HG03571 (cell line): ENCODE measurements at regions not wholly inside any gene's neighbourhood (a gene's known extent, or its start where the extent isn't known, plus 50 kb on each side); places are given as distances from the start of the nearest gene placed in this dataset.

Experiments
- ATAC-seq: cut with Tn5 transposase; IDR thresholded peaks from one replicate; pipeline ENCODE4 v1.9.1; 2021; ENCODE audit not compliant: unreplicated experiment

GRCh38 chr2:145845207-145845894 lies 1325.4 kb upstream of the ZEB2 start:
- no peak for ATAC-seq

- ATAC-seq: no peak
Measured at GRCh38 chr2:145841973-145842372, 1322.1 kb upstream of the ZEB2 start.

- ATAC-seq: no peak
Measured at GRCh38 chr2:145836986-145837385, 1317.1 kb upstream of the ZEB2 start.

DNA sequence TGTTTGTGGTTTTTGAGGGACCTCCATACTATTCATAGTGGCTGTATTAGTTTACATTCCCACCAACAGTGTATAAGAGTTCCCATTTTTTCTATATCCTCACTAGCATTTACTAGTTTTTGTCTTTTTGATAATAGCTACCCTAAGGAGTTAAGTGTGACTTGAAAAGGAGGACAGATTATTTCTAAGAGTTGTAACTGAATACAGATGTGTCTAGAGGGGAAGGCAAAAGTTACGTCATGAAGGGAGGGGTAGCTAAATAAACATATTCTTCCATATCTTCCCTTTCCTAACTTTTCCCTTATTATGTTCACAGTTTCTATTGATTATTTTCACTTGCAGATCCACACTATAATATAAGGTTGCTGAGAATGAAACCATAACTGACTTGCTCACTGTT lies 1315.7 kb upstream of the ZEB2 start:
- ATAC-seq: no peak

- ATAC-seq: no peak
Measured at GRCh38 chr2:145832681-145833080, 1312.8 kb upstream of the ZEB2 start.

GRCh38 chr2:145829931-145830330 lies 1310.0 kb upstream of the ZEB2 start:
- ATAC-seq: no peak

DNA sequence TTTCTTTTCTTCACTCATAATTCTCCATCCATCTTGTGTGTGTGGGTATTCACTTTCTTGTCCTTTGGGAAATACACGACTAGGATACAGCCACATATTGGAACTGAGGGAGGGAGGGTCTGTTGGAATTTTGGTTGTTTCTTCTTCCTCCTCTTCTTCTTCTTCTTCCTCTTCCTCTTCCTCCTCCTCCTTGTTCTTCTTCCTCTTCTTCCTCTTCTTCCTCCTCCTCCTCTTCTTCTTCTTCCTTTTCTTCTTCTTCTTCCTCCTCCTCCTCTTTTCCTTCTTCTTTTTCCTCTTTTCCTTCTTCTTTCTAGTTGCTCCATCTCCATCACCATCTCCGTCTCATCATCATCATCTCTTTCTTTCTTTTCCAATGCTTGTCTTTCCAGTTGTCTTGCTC lies 1307.3 kb upstream of the ZEB2 start:
- no peak for ATAC-seq

- ATAC-seq: no peak
Measured at GRCh38 chr2:145824384-145824783, 1304.5 kb upstream of the ZEB2 start.

GRCh38 chr2:145822892-145823534 lies 1303.1 kb upstream of the ZEB2 start:
- ATAC-seq: no peak

DNA sequence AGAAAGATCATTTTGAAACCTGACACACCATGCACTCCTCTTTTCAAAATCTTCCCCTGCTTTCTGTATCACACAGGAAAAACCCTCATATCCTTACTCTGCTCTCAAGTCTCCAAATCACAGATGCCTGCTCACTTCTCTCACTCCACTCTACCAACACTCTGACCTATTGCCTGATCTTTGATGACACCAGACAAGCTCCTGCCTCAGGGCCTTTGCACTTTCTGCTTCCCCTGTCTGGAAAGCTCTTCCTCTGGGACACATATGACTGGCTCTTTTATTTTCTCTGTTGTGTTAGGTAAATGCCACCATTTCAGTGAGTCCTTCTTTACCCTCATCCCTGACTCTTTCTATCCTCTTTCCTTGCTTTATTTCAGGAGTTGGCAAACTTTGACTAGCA lies 1300.7 kb upstream of the ZEB2 start:
- no peak for ATAC-seq

DNA sequence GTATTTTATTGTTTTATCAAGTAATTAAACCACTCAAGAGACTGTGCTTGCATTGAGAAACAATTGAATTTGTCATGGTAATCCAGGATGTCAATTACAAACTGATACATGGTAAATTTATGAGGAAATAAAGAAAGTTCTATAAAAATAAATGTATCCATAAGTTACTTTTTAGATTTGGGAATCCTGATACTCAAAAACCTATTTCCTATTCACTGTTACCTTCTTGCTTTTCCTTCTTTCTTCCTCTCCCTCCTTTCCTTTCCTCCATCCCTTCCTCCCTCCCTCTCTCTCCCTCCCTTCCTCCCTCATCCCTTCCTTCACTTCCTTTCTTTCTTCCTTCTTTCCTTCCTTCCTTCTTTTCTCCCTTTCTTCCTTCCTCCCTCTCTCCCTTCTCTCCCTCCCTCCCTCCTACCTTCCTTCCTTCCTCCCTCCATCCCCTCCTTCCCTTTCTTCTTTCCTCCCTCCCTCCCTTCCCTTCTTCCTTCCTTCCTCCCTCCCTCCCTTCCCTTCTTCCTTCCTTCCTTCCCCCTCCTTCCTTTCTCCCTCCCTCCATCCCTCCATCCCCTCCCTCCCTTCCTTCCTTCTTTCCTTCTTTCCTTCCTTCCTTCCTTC lies 1299.1 kb upstream of the ZEB2 start:
- ATAC-seq: no peak

DNA sequence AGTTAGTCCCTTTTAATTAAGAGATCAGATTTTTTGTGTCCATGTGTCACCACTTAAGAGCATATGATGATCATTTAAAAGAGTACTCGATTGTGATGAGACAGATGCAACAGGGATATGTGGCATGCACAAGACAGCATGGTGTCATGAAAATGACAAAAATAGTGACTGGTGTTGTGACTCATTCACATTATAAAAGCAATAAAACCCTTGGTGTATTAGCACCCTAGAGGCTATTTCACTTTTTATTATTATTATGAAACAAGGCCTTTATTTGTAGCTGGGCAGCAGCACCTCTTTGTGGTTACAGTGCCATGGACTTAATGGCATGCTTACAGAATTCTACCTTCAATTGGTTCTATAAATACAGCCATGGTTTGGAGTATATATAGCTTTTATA lies 1296.0 kb upstream of the ZEB2 start:
- no peak for ATAC-seq

DNA sequence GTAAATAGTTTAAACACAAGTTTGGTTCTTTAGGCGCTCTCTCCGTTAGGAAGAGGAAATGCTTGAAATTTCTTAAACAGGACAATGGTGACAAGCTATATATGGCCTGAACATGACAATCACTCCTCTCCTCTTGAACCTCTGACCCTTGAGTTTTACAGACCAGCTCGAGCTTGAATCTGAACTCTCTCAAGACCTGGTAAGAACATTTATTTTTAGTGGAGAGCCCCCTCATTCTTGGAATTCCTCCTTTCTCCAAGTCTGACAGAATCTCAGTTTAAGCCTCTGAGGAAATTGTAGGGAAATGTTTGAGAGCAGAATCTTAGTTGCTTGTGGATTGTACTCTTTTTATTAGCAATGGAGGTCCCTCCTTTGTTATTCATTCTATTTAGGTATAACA lies 1293.6 kb upstream of the ZEB2 start:
- no peak for ATAC-seq

DNA sequence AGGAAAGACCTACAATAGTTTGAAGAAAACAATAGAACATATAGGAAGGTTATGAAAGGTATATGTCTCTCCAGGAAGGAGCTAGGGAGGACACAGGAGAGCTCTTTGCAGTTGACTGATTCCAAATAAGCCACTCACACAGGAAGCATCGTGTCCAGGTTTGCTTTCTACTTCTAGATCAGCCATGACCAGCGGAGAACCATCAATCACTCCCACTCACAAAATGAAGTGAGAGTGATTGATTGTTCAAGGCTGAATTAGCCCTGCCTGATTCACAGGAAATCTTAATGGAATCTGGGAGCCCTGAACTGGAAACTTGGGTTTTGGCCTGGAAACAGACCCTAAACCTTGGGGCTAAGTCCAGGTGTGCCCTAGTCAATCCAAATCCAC lies 1292.2 kb upstream of the ZEB2 start:
- ATAC-seq: no peak

GRCh38 chr2:145811276-145812164 lies 1291.6 kb upstream of the ZEB2 start:
- no peak for ATAC-seq

- ATAC-seq: no peak
Measured at GRCh38 chr2:145807968-145808367, 1288.0 kb upstream of the ZEB2 start.

GRCh38 chr2:145807554-145807953 lies 1287.6 kb upstream of the ZEB2 start:
- ATAC-seq: no peak

- no peak for ATAC-seq
Measured at GRCh38 chr2:145806546-145806945, 1286.6 kb upstream of the ZEB2 start.

- ATAC-seq: no peak
Measured at GRCh38 chr2:145802133-145802532, 1282.2 kb upstream of the ZEB2 start.

DNA sequence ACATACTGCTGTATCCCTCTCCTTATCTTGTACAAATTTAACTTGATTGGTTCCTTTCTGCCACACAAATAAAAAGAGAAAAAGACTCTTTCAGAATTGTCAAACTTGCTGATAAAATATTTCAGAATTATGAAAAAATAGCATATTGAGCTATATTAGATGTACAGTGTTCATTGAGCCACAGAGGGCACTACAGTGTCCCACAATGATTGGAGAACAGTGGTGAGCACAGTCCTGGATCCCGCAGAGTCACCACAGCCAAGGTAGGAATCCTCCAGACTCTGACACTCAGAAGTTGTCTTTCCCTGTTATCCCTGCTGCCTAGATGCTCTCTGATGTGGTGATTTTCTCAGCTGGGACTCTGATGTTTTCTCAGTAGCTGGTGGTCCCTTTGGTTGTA lies 1281.3 kb upstream of the ZEB2 start:
- no peak for ATAC-seq
